ENCODE measurements at regions not wholly inside any gene's neighbourhood (a gene's known extent, or its start where the extent isn't known, plus 50 kb on each side); places are given as distances from the start of the nearest gene placed in this dataset.
"Not testable (repeated sequence)": the region's sequence is repeated elsewhere in the genome, so short reads cannot be mapped to it uniquely, and the experiment has no call there.

- Histone ChIP-seq H3K4me3 (no peak overlapping the region), H3K27me3 (no peaks in the 10 kb centered on the region), H3K36me3 (no peaks in the 10 kb centered on the region), H3K9me3 (no peaks in the 10 kb centered on the region)
- DNase-seq, result no peak
Measured at GRCh38 chr7:68587599-68587998, 1010.7 kb upstream of the AUTS2 start.

GRCh38 chr7:68601826-68602225 is 996.4 kb upstream of the AUTS2 start:
- Histone ChIP-seq H3K36me3 (no peaks in the 10 kb centered on the region), H3K9me3 (no peaks in the 10 kb centered on the region), H3K4me3 (no peak overlapping the region), H3K27me3 (no peaks in the 10 kb centered on the region)
- DNase-seq, result no peak

- no peak for DNase-seq
- Histone ChIP-seq H3K9me3 (no peaks in the 10 kb centered on the region), H3K4me3 (no peak overlapping the region), H3K36me3 (no peaks in the 10 kb centered on the region), H3K27me3 (no peaks in the 10 kb centered on the region)
Measured at GRCh38 chr7:68604541-68604940, 993.7 kb upstream of the AUTS2 start.

- no peaks in the 10 kb centered on the region for H3K9me3 ChIP-seq
- DNase-seq, result no peak
Measured at GRCh38 chr7:68610701-68611100, 987.6 kb upstream of the AUTS2 start.

GRCh38 chr7:68613405-68613804 is 984.9 kb upstream of the AUTS2 start:
- no peak for DNase-seq
- no peaks in the 10 kb centered on the region for H3K27me3 ChIP-seq

More at GRCh38 chr7:68610701-68611100, 987.6 kb upstream of the AUTS2 start:
- no peaks in the 10 kb centered on the region for H3K36me3 ChIP-seq
- no peaks in the 10 kb centered on the region for H3K27me3 ChIP-seq
- H3K4me3 ChIP-seq, result no peak overlapping the region

GRCh38 chr7:68613897-68614296 is 984.4 kb upstream of the AUTS2 start:
- Histone ChIP-seq H3K9me3 (no peaks in the 10 kb centered on the region), H3K27me3 (no peaks in the 10 kb centered on the region), H3K4me3 (no peak overlapping the region), H3K36me3 (no peaks in the 10 kb centered on the region)
- no peak for DNase-seq

More at GRCh38 chr7:68613405-68613804, 984.9 kb upstream of the AUTS2 start:
- no peaks in the 10 kb centered on the region for H3K36me3 ChIP-seq
- no peak overlapping the region for H3K4me3 ChIP-seq
- H3K9me3 ChIP-seq, result no peaks in the 10 kb centered on the region

GRCh38 chr7:68619526-68619925 is 978.7 kb upstream of the AUTS2 start:
- Histone ChIP-seq H3K27me3 (no peaks in the 10 kb centered on the region), H3K4me3 (no peak overlapping the region), H3K36me3 (no peaks in the 10 kb centered on the region), H3K9me3 (no peaks in the 10 kb centered on the region)
- DNase-seq, result no peak

GRCh38 chr7:68622500-68622899 is 975.8 kb upstream of the AUTS2 start:
- H3K9me3 ChIP-seq, result no peaks in the 10 kb centered on the region
- DNase-seq, result no peak
- no peaks in the 10 kb centered on the region for H3K27me3 ChIP-seq
- no peak overlapping the region for H3K4me3 ChIP-seq
- no peaks in the 10 kb centered on the region for H3K36me3 ChIP-seq

- no peaks in the 10 kb centered on the region for H3K27me3 ChIP-seq
- no peaks in the 10 kb centered on the region for H3K9me3 ChIP-seq
- no peak overlapping the region for H3K4me3 ChIP-seq
- H3K36me3 ChIP-seq, result no peaks in the 10 kb centered on the region
- DNase-seq, result no peak
Measured at GRCh38 chr7:68623030-68623429, 975.2 kb upstream of the AUTS2 start.

- Histone ChIP-seq H3K9me3 (no peaks in the 10 kb centered on the region), H3K4me3 (no peak overlapping the region), H3K27me3 (no peaks in the 10 kb centered on the region), H3K36me3 (no peaks in the 10 kb centered on the region)
- no peak for DNase-seq
Measured at GRCh38 chr7:68627247-68627864, 970.9 kb upstream of the AUTS2 start.

- H3K27me3 ChIP-seq, H3K36me3 ChIP-seq, H3K9me3 ChIP-seq, DNase-seq, H3K4me3 ChIP-seq: not testable (repeated sequence)
Measured at GRCh38 chr7:68630914-68631313, 967.4 kb upstream of the AUTS2 start.

- no peaks in the 10 kb centered on the region for H3K36me3 ChIP-seq
- no peaks in the 10 kb centered on the region for H3K27me3 ChIP-seq
- H3K9me3 ChIP-seq, result no peaks in the 10 kb centered on the region
- no peak for DNase-seq
- no peak overlapping the region for H3K4me3 ChIP-seq
Measured at GRCh38 chr7:68640103-68640502, 958.2 kb upstream of the AUTS2 start.

GRCh38 chr7:68642727-68643126 is 955.5 kb upstream of the AUTS2 start:
- Histone ChIP-seq H3K36me3 (no peaks in the 10 kb centered on the region), H3K4me3 (no peak overlapping the region), H3K9me3 (no peaks in the 10 kb centered on the region), H3K27me3 (no peaks in the 10 kb centered on the region)
- no peak for DNase-seq

- Histone ChIP-seq H3K9me3 (no peaks in the 10 kb centered on the region), H3K4me3 (no peak overlapping the region), H3K27me3 (no peaks in the 10 kb centered on the region), H3K36me3 (no peaks in the 10 kb centered on the region)
- no peak for DNase-seq
Measured at GRCh38 chr7:68663392-68663791, 934.9 kb upstream of the AUTS2 start.

- 0 out of 2 replicates have a peak, but pooled peaks cover 3% of the 10 kb centered on the region for H3K9me3 ChIP-seq
- no peak for DNase-seq
- H3K4me3 ChIP-seq, result no peak overlapping the region
- H3K36me3 ChIP-seq, result no peaks in the 10 kb centered on the region
- H3K27me3 ChIP-seq, result no peaks in the 10 kb centered on the region
Measured at GRCh38 chr7:68671046-68671445, 927.2 kb upstream of the AUTS2 start.

GRCh38 chr7:68671671-68672070 is 926.6 kb upstream of the AUTS2 start:
- Histone ChIP-seq H3K27me3 (no peaks in the 10 kb centered on the region), H3K4me3 (no peak overlapping the region), H3K9me3 (0 out of 2 replicates have a peak, but pooled peaks cover 3% of the 10 kb centered on the region), H3K36me3 (no peaks in the 10 kb centered on the region)
- no peak for DNase-seq

GRCh38 chr7:68674826-68675225 is 923.4 kb upstream of the AUTS2 start:
- Histone ChIP-seq H3K9me3 (0 out of 2 replicates have a peak, but pooled peaks cover 3% of the 10 kb centered on the region), H3K27me3 (no peaks in the 10 kb centered on the region), H3K36me3 (no peaks in the 10 kb centered on the region), H3K4me3 (no peak overlapping the region)
- DNase-seq, result no peak

GRCh38 chr7:68676813-68677535 is 921.3 kb upstream of the AUTS2 start:
- H3K4me3 ChIP-seq, result no peak overlapping the region
- H3K9me3 ChIP-seq, result 0 out of 2 replicates have a peak, but pooled peaks cover 3% of the 10 kb centered on the region
- no peaks in the 10 kb centered on the region for H3K36me3 ChIP-seq
- DNase-seq, result no peak
- no peaks in the 10 kb centered on the region for H3K27me3 ChIP-seq

Data from MG63 (cell line).